ENCODE measurements at regions not wholly inside any gene's neighbourhood (a gene's known extent, or its start where the extent isn't known, plus 50 kb on each side); places are given as distances from the start of the nearest gene placed in this dataset.

DNA sequence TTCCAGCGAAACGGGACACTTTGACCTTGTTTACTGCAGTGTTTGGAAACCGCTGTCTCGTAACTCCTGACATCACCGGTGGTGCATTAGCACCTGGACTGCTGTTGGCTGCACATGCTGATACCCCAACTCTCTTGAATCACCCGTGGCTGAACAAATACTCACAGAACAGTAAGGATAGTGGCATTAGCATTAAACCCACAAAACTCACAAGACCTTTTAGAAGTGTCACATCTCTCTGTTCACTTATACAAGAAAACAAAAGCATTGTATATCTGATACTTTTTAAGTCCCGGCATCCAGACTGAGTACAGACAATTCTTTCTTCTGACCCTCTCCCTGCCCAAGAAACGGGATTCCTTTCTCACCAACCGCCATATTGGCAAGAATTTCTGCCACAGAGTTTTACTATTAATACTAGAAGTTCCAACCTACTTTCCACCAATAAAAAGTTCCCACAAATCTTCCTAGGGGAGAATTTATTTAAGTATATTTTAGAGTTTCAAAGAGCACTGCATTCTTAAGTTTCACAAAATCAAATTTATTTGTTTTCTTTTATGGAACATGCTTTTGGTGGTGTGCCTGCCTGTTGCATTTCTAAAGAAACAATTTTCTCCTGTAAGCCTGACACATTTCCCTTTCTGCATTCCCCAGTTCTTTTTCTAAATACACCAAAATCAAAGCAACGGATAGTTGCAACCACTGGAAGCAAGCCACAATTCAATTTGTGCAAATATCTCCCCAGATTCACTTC is 208.4 kb upstream of the KLF14 start:
- Histone ChIP-seq H3K9me3 (no peaks in the 10 kb centered on the region), H3K27me3 (no peaks in the 10 kb centered on the region), H3K4me3 (peak overlapping the region in 2 of 3 donors; percentile 51 to 65), H3K4me1 (peaks cover 0 to 6% of the 10 kb centered on the region in 2 donors), H3K27ac (peak overlapping the region; percentile 94), H3K36me3 (no peaks in the 10 kb centered on the region)
- TF ChIP-seq POLR2AphosphoS5 (IDR thresholded peaks at IDR 0.05) (peak; percentile 19 to 84 (median 78)), POLR2A (IDR thresholded peaks at IDR 0.05) (no peak)
- TF ChIP-seq, protein P1, sequence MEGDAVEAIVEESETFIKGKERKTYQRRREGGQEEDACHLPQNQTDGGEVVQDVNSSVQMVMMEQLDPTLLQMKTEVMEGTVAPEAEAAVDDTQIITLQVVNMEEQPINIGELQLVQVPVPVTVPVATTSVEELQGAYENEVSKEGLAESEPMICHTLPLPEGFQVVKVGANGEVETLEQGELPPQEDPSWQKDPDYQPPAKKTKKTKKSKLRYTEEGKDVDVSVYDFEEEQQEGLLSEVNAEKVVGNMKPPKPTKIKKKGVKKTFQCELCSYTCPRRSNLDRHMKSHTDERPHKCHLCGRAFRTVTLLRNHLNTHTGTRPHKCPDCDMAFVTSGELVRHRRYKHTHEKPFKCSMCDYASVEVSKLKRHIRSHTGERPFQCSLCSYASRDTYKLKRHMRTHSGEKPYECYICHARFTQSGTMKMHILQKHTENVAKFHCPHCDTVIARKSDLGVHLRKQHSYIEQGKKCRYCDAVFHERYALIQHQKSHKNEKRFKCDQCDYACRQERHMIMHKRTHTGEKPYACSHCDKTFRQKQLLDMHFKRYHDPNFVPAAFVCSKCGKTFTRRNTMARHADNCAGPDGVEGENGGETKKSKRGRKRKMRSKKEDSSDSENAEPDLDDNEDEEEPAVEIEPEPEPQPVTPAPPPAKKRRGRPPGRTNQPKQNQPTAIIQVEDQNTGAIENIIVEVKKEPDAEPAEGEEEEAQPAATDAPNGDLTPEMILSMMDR (IDR thresholded peaks at IDR 0.05), result no peak
- intact Hi-C loops (cut with DNase I; ENCODE audit: low total_unique reads), result no loop called here
- DNase-seq (ENCODE audit: low spot score in 2 of 2), result peak in 1 of 2 donors; percentile 77

DNA sequence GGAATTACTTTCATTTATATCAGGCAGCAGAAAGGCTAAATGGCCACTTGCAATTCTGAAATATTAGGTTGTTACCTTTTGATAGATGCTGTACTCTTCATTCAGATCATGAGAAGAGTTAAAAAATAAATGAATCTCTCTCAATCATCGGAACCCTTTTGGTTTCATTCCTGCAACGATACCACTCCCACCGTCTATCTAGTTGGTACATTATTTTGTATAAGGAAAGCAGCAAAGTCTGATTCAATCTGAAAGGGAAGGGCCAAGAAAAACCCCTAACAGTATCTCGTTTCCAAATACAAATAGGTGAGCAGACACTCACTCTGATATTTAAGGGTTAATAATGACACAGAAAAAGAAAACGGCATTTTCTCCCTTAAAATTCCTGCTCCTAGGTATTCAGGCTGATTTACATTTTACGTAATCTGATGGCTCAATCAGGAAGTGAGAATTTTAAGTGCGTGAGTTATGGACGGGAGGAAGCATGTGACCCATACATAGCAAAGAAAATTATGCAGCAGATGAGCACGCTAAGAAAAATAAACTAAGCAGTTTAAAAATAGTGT is 209.4 kb upstream of the KLF14 start:
- TF ChIP-seq POLR2A (IDR thresholded peaks at IDR 0.05) (no peak), POLR2AphosphoS5 (IDR thresholded peaks at IDR 0.05) (no peak)
- TF ChIP-seq, protein P1 (IDR thresholded peaks at IDR 0.05), result no peak
- Histone ChIP-seq H3K36me3 (no peaks in the 10 kb centered on the region), H3K4me1 (peaks cover 0 to 6% of the 10 kb centered on the region in 2 donors), H3K9me3 (no peaks in the 10 kb centered on the region), H3K27me3 (no peaks in the 10 kb centered on the region), H3K27ac (peak overlapping the region; percentile 94), H3K4me3 (peak overlapping the region; percentile 8 to 65 (median 21))
- intact Hi-C loops (cut with DNase I; ENCODE audit: low total_unique reads), result no loop called here
- no peak for DNase-seq (ENCODE audit: low spot score in 2 of 2)

DNA sequence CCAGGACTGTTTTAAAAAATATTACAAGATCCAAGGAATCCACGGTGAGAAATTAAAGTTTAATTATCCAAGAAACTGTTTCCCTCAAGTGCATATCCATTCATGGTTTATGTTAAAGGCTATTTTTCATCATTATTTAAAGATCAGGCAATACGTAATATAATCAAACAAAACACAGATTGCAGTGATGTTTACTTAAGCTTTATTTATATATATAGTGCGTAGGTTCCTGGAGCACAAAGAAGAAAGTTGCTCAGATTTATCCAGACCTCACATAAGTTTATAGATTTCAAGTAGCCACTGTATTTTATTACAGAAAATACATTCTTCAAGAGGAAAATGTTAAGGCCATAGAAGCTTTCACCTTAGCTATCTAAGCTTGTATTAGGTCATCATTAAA is 210.0 kb upstream of the KLF14 start:
- intact Hi-C loops (cut with DNase I; ENCODE audit: low total_unique reads), result no loop called here
- peak overlapping the region in 1 of 3 donors; percentile 65 for H3K4me3 ChIP-seq
- no peaks in the 10 kb centered on the region for H3K36me3 ChIP-seq
- H3K9me3 ChIP-seq, result no peaks in the 10 kb centered on the region
- no peaks in the 10 kb centered on the region for H3K27me3 ChIP-seq
- TF ChIP-seq POLR2A (IDR thresholded peaks at IDR 0.05), result no peak
- TF ChIP-seq, protein P1 (IDR thresholded peaks at IDR 0.05), result no peak
- TF ChIP-seq POLR2AphosphoS5 (IDR thresholded peaks at IDR 0.05), result no peak
- no peak for DNase-seq (ENCODE audit: low spot score in 2 of 2)
- peak overlapping the region; percentile 94 for H3K27ac ChIP-seq
- peaks cover 0 to 6% of the 10 kb centered on the region in 2 donors for H3K4me1 ChIP-seq

DNA sequence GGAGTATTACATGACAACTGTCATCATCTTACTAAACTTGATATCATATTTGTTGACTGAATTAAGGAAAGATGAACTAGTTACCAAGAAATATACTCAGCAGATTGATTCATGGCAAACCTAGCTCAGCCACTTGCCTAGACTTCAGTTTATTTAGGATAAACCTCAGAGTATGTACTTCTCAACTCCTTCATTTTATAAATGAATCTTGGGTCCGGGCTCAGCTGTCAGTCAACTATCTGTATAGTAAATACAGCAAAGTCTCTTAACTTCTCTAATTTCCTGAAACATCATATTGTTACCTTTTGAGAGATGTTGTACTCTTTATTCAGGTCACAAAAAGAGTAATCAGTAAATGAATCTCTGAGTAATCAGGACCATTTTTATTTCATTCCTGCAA is 211.0 kb upstream of the KLF14 start:
- H3K36me3 ChIP-seq, result no peaks in the 10 kb centered on the region
- intact Hi-C loops (cut with DNase I; ENCODE audit: low total_unique reads), result no loop called here
- H3K4me3 ChIP-seq, result no peak overlapping the region
- H3K9me3 ChIP-seq, result no peaks in the 10 kb centered on the region
- peaks cover 0 to under 1% of the 10 kb centered on the region in 2 donors for H3K4me1 ChIP-seq
- peak overlapping the region; percentile 68 to 94 for H3K27ac ChIP-seq
- no peak for DNase-seq (ENCODE audit: low spot score in 2 of 2)
- no peaks in the 10 kb centered on the region for H3K27me3 ChIP-seq
- no peak for TF ChIP-seq POLR2AphosphoS5 (IDR thresholded peaks at IDR 0.05)
- TF ChIP-seq, protein P1 (IDR thresholded peaks at IDR 0.05), result no peak
- TF ChIP-seq POLR2A (IDR thresholded peaks at IDR 0.05), result no peak

DNA sequence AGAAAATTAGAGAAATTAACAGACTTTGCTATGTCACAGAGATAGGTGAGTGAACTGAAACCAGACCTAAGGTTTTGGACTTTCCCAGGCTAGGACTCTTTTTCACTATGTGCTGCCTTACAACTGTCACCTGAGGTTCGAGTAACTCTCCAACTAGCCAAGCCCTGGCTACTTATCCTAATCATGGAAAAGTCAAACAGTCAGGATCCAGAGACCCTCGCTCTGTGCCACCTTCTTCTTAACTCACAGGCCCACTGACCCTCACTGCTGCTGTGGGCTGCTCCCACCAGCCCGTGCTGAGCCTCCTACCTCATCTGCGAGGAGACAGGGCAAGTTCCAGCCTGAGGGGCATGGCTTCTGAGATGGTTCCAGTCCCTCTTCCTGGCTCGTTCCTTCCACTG is 211.4 kb upstream of the KLF14 start:
- H3K27me3 ChIP-seq, result no peaks in the 10 kb centered on the region
- intact Hi-C loops (cut with DNase I; ENCODE audit: low total_unique reads), result no loop called here
- no peaks in the 10 kb centered on the region for H3K9me3 ChIP-seq
- H3K4me1 ChIP-seq, result no peaks in the 10 kb centered on the region
- TF ChIP-seq, protein P1 (IDR thresholded peaks at IDR 0.05), result no peak
- TF ChIP-seq POLR2AphosphoS5 (IDR thresholded peaks at IDR 0.05), result no peak
- TF ChIP-seq POLR2A (IDR thresholded peaks at IDR 0.05), result no peak
- DNase-seq (ENCODE audit: low spot score in 2 of 2), result no peak
- H3K4me3 ChIP-seq, result no peak overlapping the region
- H3K36me3 ChIP-seq, result no peaks in the 10 kb centered on the region
- peak overlapping the region; percentile 68 to 94 for H3K27ac ChIP-seq
